ENCODE measurements at regions not wholly inside any gene's neighbourhood (a gene's known extent, or its start where the extent isn't known, plus 50 kb on each side); places are given as distances from the start of the nearest gene placed in this dataset.

DNA sequence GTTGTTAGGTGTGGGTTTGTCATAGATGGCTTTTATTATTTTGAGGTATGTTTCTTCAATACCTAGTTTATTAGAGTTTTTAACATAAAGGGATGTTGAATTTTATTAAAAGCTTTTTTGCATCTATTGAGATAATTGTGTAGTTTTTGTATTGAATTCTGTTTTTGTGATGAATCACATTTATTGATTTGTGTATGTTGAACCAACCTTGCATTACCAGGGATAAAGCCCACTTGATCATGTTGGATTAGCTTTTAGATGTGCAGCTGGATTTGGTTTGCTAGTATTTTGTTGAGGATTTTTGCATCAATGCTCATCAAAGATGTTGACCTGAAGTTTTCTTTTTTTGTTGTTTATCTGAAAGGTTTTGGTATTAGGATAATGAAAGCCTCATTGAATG, 328.2 kb downstream of the ADCYAP1 start:
- Histone ChIP-seq H3K79me2 (ENCODE audit: insufficient read depth, low read length) (no peaks in the 10 kb centered on the region), H3K9me3 (ENCODE audit: control insufficient read depth in 1 of 2, insufficient read depth in 1 of 2, low read depth in 1 of 2, low read length in 2 of 2) (no peaks in the 10 kb centered on the region), H3K27ac (ENCODE audit: low read depth, low read length) (no peak overlapping the region), H3K27me3 (ENCODE audit: insufficient read depth, low read length) (no peaks in the 10 kb centered on the region), H3K4me1 (ENCODE audit: control insufficient read depth in 1 of 2, insufficient read depth in 2 of 2, low read length in 2 of 2) (no peaks in the 10 kb centered on the region), H3K9ac (ENCODE audit: low read length) (no peak overlapping the region), H3K4me2 (ENCODE audit: low read length) (no peak overlapping the region), H2AFZ (ENCODE audit: low read depth, low read length, poor library complexity, severe bottlenecking) (no peak overlapping the region), H3K9me2 (ENCODE audit: insufficient read depth) (no peaks in the 10 kb centered on the region), H4K20me1 (ENCODE audit: insufficient read depth) (no peaks in the 10 kb centered on the region), H3K36me3 (ENCODE audit: control insufficient read depth in 1 of 2, insufficient read depth in 2 of 2, low read length in 2 of 2) (no peaks in the 10 kb centered on the region), H3K4me3 (replicated peaks in 1 of 2; ENCODE audit: low read depth in 1 of 2, low read length in 2 of 2) (no peak overlapping the region)
- DNase-seq (ENCODE audit: low read depth, low spot score), result no peak
- RAD21 ChIA-PET (ENCODE audit: low non-redundant PET in 1 of 2, low total read pairs in 2 of 2, uncharacterized antibody in 2 of 2, unreplicated experiment in 2 of 2), result no interaction called here
- BruUV-seq (replicated peaks), result no TSS peak
- CTCF ChIA-PET, result no interaction called here
- ATAC-seq, result no peak
- TF ChIP-seq SP1 (IDR thresholded peaks at IDR 0.05; ENCODE audit: low read depth) (no peak), RAD21 (IDR thresholded peaks at IDR 0.05; ENCODE audit: low read depth) (no peak), POLR2AphosphoS5 (IDR thresholded peaks at IDR 0.05; ENCODE audit: low read depth, low read length) (no peak), ELF1 (IDR thresholded peaks at IDR 0.05; ENCODE audit: borderline replicate concordance, low read depth) (no peak), ZNF274 (IDR thresholded peaks at IDR 0.05; ENCODE audit: low read depth, low read length) (no peak), ZFX (IDR thresholded peaks at IDR 0.05) (no peak), SIN3A (IDR thresholded peaks at IDR 0.05; ENCODE audit: low read depth) (no peak), JUND (IDR thresholded peaks at IDR 0.05) (no peak), YY1 (IDR thresholded peaks at IDR 0.05; ENCODE audit: extremely low read depth, insufficient replicate concordance, low read depth, low read length) (no peak), CEBPB (IDR thresholded peaks at IDR 0.05; ENCODE audit: low read depth) (no peak), EZH2 (IDR thresholded peaks at IDR 0.05) (no peak), CBX3 (IDR thresholded peaks at IDR 0.05; ENCODE audit: low read depth) (no peak), FOSL1 (IDR thresholded peaks at IDR 0.05; ENCODE audit: low read depth) (no peak), POLR2A (IDR thresholded peaks at IDR 0.05; ENCODE audit: borderline replicate concordance, extremely low read depth, insufficient read depth, insufficient read length) (no peak)
- TF ChIP-seq, protein P1, sequence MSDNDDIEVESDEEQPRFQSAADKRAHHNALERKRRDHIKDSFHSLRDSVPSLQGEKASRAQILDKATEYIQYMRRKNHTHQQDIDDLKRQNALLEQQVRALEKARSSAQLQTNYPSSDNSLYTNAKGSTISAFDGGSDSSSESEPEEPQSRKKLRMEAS (IDR thresholded peaks at IDR 0.05), result no peak
- TF ChIP-seq, protein P2, sequence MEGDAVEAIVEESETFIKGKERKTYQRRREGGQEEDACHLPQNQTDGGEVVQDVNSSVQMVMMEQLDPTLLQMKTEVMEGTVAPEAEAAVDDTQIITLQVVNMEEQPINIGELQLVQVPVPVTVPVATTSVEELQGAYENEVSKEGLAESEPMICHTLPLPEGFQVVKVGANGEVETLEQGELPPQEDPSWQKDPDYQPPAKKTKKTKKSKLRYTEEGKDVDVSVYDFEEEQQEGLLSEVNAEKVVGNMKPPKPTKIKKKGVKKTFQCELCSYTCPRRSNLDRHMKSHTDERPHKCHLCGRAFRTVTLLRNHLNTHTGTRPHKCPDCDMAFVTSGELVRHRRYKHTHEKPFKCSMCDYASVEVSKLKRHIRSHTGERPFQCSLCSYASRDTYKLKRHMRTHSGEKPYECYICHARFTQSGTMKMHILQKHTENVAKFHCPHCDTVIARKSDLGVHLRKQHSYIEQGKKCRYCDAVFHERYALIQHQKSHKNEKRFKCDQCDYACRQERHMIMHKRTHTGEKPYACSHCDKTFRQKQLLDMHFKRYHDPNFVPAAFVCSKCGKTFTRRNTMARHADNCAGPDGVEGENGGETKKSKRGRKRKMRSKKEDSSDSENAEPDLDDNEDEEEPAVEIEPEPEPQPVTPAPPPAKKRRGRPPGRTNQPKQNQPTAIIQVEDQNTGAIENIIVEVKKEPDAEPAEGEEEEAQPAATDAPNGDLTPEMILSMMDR (IDR thresholded peaks at IDR 0.05 in 2 of 3, conservative IDR thresholded peaks at IDR 0.05 in 1 of 3; ENCODE audit: borderline replicate concordance in 1 of 3, insufficient read depth in 1 of 3, low read depth in 2 of 3, low read length in 2 of 3), result no peak
- TF ChIP-seq, protein P3, sequence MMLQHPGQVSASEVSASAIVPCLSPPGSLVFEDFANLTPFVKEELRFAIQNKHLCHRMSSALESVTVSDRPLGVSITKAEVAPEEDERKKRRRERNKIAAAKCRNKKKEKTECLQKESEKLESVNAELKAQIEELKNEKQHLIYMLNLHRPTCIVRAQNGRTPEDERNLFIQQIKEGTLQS (IDR thresholded peaks at IDR 0.05), result no peak
- intact Hi-C loops (cut with micrococcal nuclease), result no loop called here
- POLR2A ChIA-PET, result no interaction called here
